GM12892 (cell line): ENCODE measurements at regions not wholly inside any gene's neighbourhood (a gene's known extent, or its start where the extent isn't known, plus 50 kb on each side); places are given as distances from the start of the nearest gene placed in this dataset.

Experiments
- POLR2A ChIP-seq: IDR thresholded peaks from 2 replicates; pipeline ENCODE4 v1.6.1; 2011; ENCODE audit warnings: low read depth, low read length, control low read depth
- POLR2AphosphoS5 ChIP-seq: IDR thresholded peaks from 2 replicates; pipeline ENCODE4 v1.6.1; 2011; ENCODE audit warnings: low read depth, low read length, control low read depth
- TAF1 ChIP-seq: IDR thresholded peaks from 2 replicates; pipeline ENCODE4 v1.6.1; 2011; ENCODE audit warnings: low read depth, mild to moderate bottlenecking, control low read depth, low read length, borderline replicate concordance

DNA sequence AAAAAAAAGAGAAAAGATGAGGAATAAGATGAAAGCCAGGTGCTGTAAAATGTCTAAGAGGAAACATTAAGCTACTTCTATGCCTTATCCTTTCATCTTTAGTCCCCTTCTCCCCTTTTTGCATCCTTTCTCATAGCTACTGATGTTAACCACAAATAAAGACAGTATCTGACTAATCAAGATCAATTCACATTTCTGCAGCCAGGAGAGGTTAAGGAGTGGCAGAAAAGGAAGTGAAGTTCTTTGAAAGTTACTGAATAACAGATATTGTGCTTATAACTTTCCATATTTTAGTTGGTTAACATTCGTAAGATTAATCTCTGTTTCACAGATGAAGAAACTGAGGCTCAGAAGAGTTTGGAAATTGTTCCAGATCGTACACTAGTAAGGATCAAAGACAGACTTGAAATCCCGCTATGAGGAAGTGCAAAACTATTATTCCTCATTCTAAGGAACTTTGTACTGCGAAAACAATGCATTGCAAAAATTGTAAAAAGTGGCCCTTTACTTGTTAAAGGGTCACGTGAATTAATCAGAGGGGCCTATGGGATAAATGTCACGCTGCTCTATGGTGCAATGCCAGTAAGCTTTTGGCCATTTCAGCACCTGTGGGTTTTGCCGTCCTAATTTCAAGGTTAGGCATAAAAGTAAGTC is 117.7 kb upstream of the GRM7 start:
- TF ChIP-seq POLR2AphosphoS5 (no peak), POLR2A (no peak), TAF1 (no peak)
